ENCODE measurements at regions not wholly inside any gene's neighbourhood (a gene's known extent, or its start where the extent isn't known, plus 50 kb on each side); places are given as distances from the start of the nearest gene placed in this dataset.

- DNase-seq (ENCODE audit: low spot score in 2 of 2), result no peak
- Histone ChIP-seq H3K27me3 (ENCODE audit: low read depth) (no peaks in the 10 kb centered on the region), H3K9me3 (no peaks in the 10 kb centered on the region), H3K4me3 (no peak overlapping the region), H3K4me1 (peaks cover 2% of the 10 kb centered on the region; the same call in 1 of the 2 replicates), H3K36me3 (replicated peaks) (no peaks in the 10 kb centered on the region)
- in situ Hi-C loops (cut with MboI; ENCODE audit: low sequenced_read_pairs), result no loop called here
These were observed 228.5 kb downstream of the ATP23 start for GRCh38 chr12:58169826-58170225.

GRCh38 chr12:58171914-58172313 is 230.5 kb downstream of the ATP23 start:
- Histone ChIP-seq H3K9me3 (no peaks in the 10 kb centered on the region), H3K36me3 (replicated peaks) (no peaks in the 10 kb centered on the region), H3K4me3 (no peak overlapping the region), H3K4me1 (peaks cover 2% of the 10 kb centered on the region; the same call in 1 of the 2 replicates), H3K27me3 (ENCODE audit: low read depth) (no peaks in the 10 kb centered on the region)
- in situ Hi-C loops (cut with MboI; ENCODE audit: low sequenced_read_pairs), result no loop called here
- DNase-seq (ENCODE audit: low spot score in 2 of 2), result no peak

DNA sequence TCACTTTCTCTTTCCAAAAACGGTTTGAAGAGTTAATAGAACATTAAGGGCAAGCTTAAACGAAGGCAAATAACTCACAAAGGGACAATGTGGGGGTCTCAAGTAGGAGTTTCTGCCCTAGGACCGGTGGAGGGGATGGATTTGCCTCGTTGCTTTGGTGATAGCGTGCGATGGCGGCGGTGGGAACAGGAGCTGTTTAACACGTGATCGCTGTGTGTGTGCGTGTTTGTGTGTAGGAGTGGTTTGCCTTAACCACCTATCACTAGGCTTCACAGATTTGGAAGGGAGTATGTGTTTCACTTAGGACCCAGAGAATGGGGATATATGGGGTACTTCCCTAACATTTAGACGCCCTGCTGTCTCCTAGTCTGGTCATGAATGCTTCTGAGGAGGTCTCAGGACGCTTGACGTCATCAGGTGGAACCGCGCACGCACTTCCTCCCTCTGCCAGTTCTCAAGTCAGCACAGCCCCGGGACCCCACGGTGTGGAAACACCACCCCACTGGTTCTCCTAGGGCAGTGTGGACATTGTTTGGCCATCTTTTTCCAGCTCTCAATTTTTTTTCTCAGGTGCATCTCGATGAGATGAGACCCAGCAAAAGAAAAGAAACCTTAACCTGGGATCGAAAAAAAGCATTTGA is 231.2 kb downstream of the ATP23 start:
- in situ Hi-C loops (cut with MboI; ENCODE audit: low sequenced_read_pairs), result no loop called here
- Histone ChIP-seq H3K4me3 (no peak overlapping the region), H3K27me3 (ENCODE audit: low read depth) (no peaks in the 10 kb centered on the region), H3K9me3 (no peaks in the 10 kb centered on the region), H3K36me3 (replicated peaks) (no peaks in the 10 kb centered on the region), H3K4me1 (peaks cover 2% of the 10 kb centered on the region; the same call in 1 of the 2 replicates)
- DNase-seq (ENCODE audit: low spot score in 2 of 2), result no peak

DNA sequence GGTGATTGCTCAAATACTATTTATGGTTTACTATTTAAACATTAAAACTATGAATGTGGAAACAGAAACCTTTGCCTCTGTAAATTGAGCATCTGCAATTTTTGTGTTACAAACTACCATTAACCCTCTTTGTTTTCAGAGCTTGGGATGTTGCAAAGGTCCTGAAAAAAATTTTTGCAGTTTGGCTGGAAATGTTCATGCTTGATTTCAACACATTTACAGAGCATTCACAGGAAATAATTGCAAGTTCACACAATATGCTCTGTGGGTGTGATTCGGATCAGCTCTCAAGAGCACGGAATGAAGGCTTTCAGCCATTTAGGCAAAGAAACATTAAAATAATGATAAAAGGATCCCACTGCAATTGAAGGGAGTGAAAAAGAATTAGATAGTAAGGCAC is 232.9 kb downstream of the ATP23 start:
- H3K4me3 ChIP-seq, result no peak overlapping the region
- no peaks in the 10 kb centered on the region for H3K9me3 ChIP-seq
- peaks cover 2% of the 10 kb centered on the region; the same call in 1 of the 2 replicates for H3K4me1 ChIP-seq
- in situ Hi-C loops (cut with MboI; ENCODE audit: low sequenced_read_pairs), result no loop called here
- H3K27me3 ChIP-seq (ENCODE audit: low read depth), result no peaks in the 10 kb centered on the region
- no peaks in the 10 kb centered on the region for H3K36me3 ChIP-seq (replicated peaks)
- no peak for DNase-seq (ENCODE audit: low spot score in 2 of 2)

DNA sequence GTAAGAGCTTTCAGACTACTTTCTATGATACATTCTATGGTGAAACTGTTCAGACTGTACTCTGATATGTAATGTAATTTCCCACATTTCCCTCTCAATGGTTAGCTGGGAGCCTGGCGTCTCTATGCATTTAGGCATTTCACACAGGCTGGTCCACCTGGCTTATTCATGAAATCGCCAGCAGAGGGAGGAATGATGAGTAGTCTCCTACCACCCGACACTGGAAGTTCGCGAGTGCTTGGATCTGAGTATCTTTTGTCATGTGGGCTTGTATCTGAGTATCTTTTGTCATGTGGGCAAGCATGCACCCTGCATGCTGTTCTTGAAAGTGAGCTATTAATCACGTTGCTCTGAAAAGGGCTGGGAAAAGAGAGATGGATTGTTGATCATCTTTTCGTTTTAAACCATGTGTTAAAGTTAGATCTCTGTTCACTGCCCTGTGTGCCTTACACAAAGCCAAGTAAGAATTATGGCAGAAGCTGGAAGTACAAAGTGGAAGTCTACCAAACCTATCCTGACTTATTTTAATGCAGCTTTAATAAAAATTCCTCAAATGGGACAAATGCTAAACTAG is 235.0 kb downstream of the ATP23 start:
- Histone ChIP-seq H3K27me3 (ENCODE audit: low read depth) (no peaks in the 10 kb centered on the region), H3K4me3 (no peak overlapping the region), H3K4me1 (peaks cover 2% of the 10 kb centered on the region; the same call in 1 of the 2 replicates), H3K9me3 (no peaks in the 10 kb centered on the region), H3K36me3 (replicated peaks) (no peaks in the 10 kb centered on the region)
- DNase-seq (ENCODE audit: low spot score in 2 of 2), result peak; percentile 12 to 69
- in situ Hi-C loops (cut with MboI; ENCODE audit: low sequenced_read_pairs), result no loop called here

- no peak overlapping the region for H3K4me3 ChIP-seq
- no peaks in the 10 kb centered on the region for H3K36me3 ChIP-seq (replicated peaks)
- H3K9me3 ChIP-seq, result no peaks in the 10 kb centered on the region
- H3K27me3 ChIP-seq (ENCODE audit: low read depth), result no peaks in the 10 kb centered on the region; the same call in 1 of the 2 replicates
- peaks cover 2% of the 10 kb centered on the region; the same call in 1 of the 2 replicates for H3K4me1 ChIP-seq
- DNase-seq (ENCODE audit: low spot score in 2 of 2), result no peak
- in situ Hi-C loops (cut with MboI; ENCODE audit: low sequenced_read_pairs), result no loop called here
These were observed 236.0 kb downstream of the ATP23 start for GRCh38 chr12:58177366-58177765.

- Histone ChIP-seq H3K4me1 (no peaks in the 10 kb centered on the region), H3K9me3 (no peaks in the 10 kb centered on the region), H3K27me3 (ENCODE audit: low read depth) (no peaks in the 10 kb centered on the region; the same call in 1 of the 2 replicates), H3K36me3 (replicated peaks) (no peaks in the 10 kb centered on the region), H3K4me3 (no peak overlapping the region)
- in situ Hi-C loops (cut with MboI; ENCODE audit: low sequenced_read_pairs), result no loop called here
- no peak for DNase-seq (ENCODE audit: low spot score in 2 of 2)
These were observed 242.8 kb downstream of the ATP23 start for GRCh38 chr12:58184212-58184611.

DNA sequence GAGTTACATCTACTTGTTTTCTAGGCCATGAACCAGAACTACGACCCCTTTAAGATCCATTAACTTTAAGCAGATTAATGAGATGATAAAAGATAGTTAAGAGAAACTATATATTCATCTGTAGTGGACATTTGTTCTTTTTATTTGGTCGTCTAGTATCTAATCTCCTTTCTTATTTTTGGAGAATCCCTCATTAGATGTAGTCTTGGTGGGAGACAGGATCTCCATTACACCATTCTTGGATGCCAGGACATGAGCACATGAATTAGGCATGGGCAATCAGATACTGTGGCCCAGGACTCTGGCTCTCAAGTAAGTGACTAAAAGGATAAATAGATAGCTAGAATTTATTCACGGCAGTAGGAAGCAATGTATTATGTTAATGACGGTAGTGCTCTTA is 245.0 kb downstream of the ATP23 start:
- no peaks in the 10 kb centered on the region; the same call in 1 of the 2 replicates for H3K27me3 ChIP-seq (ENCODE audit: low read depth)

DNA sequence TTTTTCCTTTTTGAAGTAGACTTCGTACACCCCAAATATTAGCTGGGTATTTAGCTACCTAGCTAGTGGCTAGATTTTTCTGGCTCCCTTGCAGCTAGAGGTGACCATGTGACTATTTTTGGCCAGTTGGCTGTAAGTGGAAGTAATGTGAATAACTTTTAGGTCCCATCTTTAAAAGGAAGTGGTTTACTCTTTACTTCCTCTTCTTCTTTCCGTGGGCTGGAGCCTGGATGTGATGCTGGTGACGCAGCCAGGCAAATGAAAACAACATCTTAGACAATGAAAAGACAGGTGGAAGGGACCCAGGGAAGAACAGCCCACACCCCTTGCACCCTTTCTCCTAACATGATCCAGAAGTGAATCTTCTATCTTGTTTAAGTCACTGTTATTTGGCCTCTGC is 245.5 kb downstream of the ATP23 start:
- Histone ChIP-seq H3K9me3 (no peaks in the 10 kb centered on the region), H3K4me3 (no peak overlapping the region), H3K4me1 (no peaks in the 10 kb centered on the region), H3K27me3 (ENCODE audit: low read depth) (no peaks in the 10 kb centered on the region; the same call in 1 of the 2 replicates), H3K36me3 (replicated peaks) (no peaks in the 10 kb centered on the region)
- in situ Hi-C loops (cut with MboI; ENCODE audit: low sequenced_read_pairs), result no loop called here
- DNase-seq (ENCODE audit: low spot score in 2 of 2), result no peak

More for the DNA sequence above, 245.0 kb downstream of the ATP23 start:
- no peak for DNase-seq (ENCODE audit: low spot score in 2 of 2)
- Histone ChIP-seq H3K4me1 (no peaks in the 10 kb centered on the region), H3K36me3 (replicated peaks) (no peaks in the 10 kb centered on the region), H3K4me3 (no peak overlapping the region), H3K9me3 (no peaks in the 10 kb centered on the region)
- in situ Hi-C loops (cut with MboI; ENCODE audit: low sequenced_read_pairs), result no loop called here

DNA sequence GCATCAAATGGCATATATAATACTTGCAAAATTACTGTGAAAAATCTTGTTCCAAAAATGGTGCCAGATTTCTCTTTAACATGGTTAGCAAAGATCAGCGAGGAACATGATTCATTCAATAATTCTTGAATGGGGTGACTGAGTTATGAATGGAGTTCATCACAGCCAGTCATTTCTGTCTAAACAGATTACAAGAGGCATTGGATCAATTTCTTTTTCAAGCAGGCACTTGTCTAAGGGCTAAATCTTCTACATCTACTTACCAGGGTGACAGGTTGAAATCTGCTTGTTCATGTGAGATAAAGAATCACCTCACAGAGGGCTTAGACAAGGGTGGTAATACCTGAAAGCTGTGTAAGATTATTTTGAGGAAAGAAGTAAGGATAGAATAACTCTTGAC is 247.7 kb downstream of the ATP23 start:
- in situ Hi-C loops (cut with MboI; ENCODE audit: low sequenced_read_pairs), result no loop called here
- H3K4me1 ChIP-seq, result no peaks in the 10 kb centered on the region

DNA sequence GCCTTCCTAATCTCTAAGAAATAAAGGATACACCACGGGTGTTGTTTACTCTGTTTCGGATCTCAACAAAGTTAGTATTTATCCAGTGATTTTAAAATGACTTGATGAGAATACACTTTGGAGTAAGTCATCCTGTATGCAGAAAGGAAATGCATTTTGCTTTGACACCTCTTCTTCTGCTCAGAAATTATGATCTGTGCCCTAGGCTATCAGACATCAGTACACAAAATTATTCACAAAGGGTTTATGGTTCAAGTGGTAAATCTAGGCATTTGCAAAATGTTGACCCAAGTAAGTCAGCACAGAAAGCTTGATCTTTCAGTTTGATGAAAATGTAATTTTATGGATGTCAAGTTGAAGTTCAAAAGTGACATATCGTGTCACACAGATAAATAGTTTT is 248.5 kb downstream of the ATP23 start:
- H3K9me3 ChIP-seq, result no peaks in the 10 kb centered on the region
- in situ Hi-C loops (cut with MboI; ENCODE audit: low sequenced_read_pairs), result no loop called here

More for the DNA sequence above, 247.7 kb downstream of the ATP23 start:
- no peaks in the 10 kb centered on the region for H3K36me3 ChIP-seq (replicated peaks)
- no peak overlapping the region for H3K4me3 ChIP-seq
- no peaks in the 10 kb centered on the region for H3K27me3 ChIP-seq (ENCODE audit: low read depth)
- no peaks in the 10 kb centered on the region for H3K9me3 ChIP-seq
- no peak for DNase-seq (ENCODE audit: low spot score in 2 of 2)

GRCh38 chr12:58190618-58191017 is 249.3 kb downstream of the ATP23 start:
- in situ Hi-C loops (cut with MboI; ENCODE audit: low sequenced_read_pairs), result no loop called here
- H3K4me3 ChIP-seq, result no peak overlapping the region

More for the DNA sequence above, 248.5 kb downstream of the ATP23 start:
- no peaks in the 10 kb centered on the region for H3K4me1 ChIP-seq
- H3K27me3 ChIP-seq (ENCODE audit: low read depth), result no peaks in the 10 kb centered on the region
- no peak for DNase-seq (ENCODE audit: low spot score in 2 of 2)
- no peaks in the 10 kb centered on the region for H3K36me3 ChIP-seq (replicated peaks)
- no peak overlapping the region for H3K4me3 ChIP-seq

GRCh38 chr12:58196971-58197370 is 255.6 kb downstream of the ATP23 start:
- in situ Hi-C loops (cut with MboI; ENCODE audit: low sequenced_read_pairs), result no loop called here

More at GRCh38 chr12:58190618-58191017, 249.3 kb downstream of the ATP23 start:
- H3K4me1 ChIP-seq, result no peaks in the 10 kb centered on the region
- H3K27me3 ChIP-seq (ENCODE audit: low read depth), result no peaks in the 10 kb centered on the region
- no peaks in the 10 kb centered on the region for H3K36me3 ChIP-seq (replicated peaks)
- no peaks in the 10 kb centered on the region for H3K9me3 ChIP-seq
- DNase-seq (ENCODE audit: low spot score in 2 of 2), result no peak

DNA sequence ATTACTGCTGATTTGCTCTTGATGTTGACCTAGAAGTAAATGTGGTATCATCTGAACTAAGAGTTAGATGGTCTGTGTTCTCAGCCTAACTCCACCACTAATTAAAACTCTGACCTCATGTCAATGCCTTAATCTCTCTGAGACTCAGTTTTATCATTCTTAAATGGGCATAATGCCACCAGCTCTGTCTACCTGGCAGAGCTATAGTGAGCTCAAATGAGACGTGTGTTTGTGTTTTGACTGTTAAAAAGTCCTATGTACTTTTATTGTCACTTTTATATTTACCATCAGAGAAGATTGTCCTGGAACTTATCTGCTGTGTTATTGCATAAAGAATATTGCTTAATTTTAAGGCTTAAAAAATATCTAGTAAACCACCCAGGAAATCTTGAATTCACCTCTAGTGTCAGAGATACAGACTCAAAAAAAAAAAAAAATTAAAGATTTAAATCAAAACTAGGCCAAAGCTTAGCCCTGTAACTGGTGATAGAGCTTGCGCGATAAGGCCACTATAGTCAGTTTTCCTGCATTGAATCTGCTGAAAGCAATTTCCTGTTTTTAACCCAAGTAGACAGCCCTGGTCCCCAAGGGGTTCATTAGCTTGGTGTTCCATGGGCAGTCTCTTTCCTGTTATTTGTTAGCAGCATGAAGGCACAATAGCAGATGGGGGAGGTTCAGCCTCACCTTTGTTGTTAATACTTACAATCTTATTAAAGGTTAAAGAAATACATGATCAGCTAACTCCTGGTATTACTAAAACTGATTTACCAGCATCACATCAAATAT is 261.8 kb downstream of the ATP23 start:
- no peak for DNase-seq (ENCODE audit: low spot score in 2 of 2)
- Histone ChIP-seq H3K9me3 (no peaks in the 10 kb centered on the region), H3K4me1 (no peaks in the 10 kb centered on the region), H3K36me3 (replicated peaks) (no peaks in the 10 kb centered on the region), H3K4me3 (no peak overlapping the region), H3K27me3 (ENCODE audit: low read depth) (no peaks in the 10 kb centered on the region)
- in situ Hi-C loops (cut with MboI; ENCODE audit: low sequenced_read_pairs), result no loop called here

More at GRCh38 chr12:58196971-58197370, 255.6 kb downstream of the ATP23 start:
- Histone ChIP-seq H3K36me3 (replicated peaks) (no peaks in the 10 kb centered on the region), H3K27me3 (ENCODE audit: low read depth) (no peaks in the 10 kb centered on the region), H3K4me1 (no peaks in the 10 kb centered on the region), H3K4me3 (no peak overlapping the region), H3K9me3 (no peaks in the 10 kb centered on the region)
- DNase-seq (ENCODE audit: low spot score in 2 of 2), result no peak

Data from HAP-1 (cell line).